Medulla oblongata (tissue), 1 donor: ENCODE measurements at regions not wholly inside any gene's neighbourhood (a gene's known extent, or its start where the extent isn't known, plus 50 kb on each side); places are given as distances from the start of the nearest gene placed in this dataset.
"Not testable (repeated sequence)": the region's sequence is repeated elsewhere in the genome, so short reads cannot be mapped to it uniquely, and the experiment has no call there.

Experiments used
- DNase-seq: peaks from one replicate; pipeline ENCODE4 v3.0.0-alpha.2; 2015; ENCODE audit errors: extremely low spot score

DNA sequence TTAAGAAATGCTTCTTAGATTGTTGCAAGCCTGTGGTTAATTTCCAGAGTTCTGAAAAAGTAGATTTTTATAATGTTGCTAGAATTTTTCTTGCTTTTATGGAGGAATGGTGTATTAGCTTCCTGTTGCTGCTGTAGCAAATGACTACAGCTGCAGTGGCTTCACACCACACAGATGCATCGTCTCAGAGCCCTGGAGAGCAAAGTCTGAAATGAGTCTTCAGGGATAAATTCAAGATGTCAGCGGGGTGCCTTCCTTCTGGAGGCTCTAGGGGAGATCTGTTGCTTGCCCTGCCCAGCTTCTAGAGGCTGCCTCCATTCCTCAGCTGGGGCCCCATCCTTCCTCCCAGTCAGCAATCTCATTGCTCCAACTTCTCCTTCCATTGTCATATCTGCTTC lies 187.8 kb downstream of the ZNF516 start:
- DNase-seq, result no peak

DNA sequence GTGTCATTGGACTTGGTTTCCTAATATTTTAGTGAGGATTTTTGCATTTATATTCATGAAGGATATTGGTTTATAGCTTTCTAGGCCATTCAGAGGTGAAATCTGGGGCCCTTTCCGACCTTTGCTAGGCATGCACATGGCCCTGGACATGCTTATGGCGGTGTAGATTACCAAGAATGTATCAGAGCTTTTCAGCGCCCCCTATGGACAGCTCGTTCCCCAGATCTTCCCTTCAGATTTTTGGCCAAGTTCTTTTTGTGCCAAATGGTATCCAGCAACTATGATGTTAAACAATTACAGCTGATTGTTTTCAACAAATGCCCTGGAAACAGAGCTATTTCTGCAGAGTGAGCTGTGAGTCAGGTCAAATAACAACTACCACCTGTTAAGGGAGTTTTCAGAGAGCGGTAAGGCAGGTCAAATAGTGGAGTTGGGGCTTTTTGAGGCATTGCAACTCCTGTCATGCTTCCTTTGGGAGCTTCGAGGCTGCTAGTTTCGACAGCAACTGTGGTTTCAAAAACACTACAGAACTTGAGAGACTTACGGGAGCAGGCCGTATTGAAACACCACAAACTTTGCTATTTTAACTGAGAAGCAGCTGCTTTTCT lies 188.3 kb downstream of the ZNF516 start:
- DNase-seq, result no peak

DNA sequence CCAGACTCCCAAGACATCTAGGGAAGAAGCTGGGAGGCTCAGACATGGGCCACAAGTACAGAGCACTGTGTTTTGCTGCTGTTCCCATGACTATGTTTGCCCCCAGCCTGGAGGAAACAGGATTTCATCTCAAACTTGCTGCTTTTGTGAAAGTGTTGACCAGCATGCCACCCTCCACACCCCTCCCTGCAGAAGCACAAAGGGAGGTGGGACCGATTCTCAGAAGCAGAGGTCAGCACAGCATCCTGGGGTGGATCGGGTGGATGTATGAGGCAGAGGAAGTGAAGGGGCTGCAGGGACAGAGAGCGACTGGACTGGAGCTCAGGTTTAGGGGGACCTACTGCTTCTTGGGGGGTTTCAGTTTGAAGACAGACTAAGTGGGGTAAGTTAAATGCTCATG lies 209.2 kb downstream of the ZNF516 start:
- DNase-seq, result no peak

DNA sequence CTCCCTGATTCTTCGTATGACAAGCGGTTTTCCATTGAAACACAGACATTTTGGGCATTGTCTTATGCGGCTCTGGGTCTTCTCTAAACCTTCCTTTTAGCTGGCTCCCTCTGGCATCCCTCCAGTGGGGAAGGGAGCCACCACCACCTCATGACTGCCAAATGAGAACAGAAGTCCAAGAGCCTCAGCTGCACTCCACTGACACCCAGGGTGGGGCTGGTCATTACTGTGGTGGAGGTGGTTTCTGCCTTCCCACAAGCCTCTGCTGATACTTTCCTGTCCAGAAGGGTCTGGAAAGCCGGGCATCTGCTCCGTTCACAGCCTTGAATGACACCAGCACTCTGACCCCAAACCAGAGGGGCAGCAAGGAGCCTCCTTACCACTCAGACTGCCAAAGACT lies 213.5 kb downstream of the ZNF516 start:
- no peak for DNase-seq

DNA sequence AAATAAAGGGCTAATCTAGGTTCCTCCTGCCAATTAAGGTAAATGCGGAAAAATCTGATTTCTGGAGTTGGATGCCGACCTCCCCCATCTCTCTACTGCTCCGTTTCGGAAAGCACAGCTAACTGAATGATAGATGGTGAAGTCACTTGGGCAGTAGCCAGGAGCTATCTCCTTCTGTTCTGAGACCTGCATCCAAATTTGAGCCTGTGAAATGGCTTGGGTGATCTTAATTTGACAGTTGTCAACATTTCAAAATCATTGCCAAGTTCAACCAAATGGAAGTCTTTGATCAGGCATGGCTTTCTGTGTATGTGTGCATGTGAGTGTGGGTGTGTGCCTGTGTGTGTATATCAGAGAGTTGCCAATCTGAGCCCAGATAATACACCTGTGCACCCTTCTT lies 217.2 kb downstream of the ZNF516 start:
- DNase-seq, result no peak

DNA sequence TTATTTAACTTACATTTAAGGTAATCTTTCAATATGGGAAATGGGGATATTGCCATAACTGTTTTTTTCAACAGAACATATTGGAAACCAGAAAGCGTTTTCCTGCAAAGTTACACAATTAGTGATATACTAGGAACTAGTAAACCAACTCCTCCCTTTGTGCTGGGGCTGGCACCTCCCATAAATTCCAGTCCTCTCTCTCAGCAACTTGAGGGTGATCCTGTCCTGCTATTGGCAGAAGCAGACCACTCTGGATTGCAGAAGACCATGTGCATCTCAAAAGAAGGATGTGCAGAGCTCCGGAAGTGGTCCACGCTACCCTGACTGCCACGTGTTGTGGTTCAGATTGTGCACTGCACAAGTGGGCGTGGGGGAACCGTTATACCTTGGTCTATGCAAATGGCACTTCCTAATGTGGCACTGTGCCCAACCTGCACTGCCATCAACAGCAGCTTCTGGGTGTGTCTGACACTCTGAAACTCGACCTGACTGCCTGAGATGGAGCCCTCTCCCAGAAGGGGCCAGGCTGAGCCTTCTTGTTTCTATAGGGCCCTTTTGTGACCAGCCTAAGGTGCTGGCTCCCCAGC lies 219.2 kb downstream of the ZNF516 start:
- DNase-seq, result no peak

DNA sequence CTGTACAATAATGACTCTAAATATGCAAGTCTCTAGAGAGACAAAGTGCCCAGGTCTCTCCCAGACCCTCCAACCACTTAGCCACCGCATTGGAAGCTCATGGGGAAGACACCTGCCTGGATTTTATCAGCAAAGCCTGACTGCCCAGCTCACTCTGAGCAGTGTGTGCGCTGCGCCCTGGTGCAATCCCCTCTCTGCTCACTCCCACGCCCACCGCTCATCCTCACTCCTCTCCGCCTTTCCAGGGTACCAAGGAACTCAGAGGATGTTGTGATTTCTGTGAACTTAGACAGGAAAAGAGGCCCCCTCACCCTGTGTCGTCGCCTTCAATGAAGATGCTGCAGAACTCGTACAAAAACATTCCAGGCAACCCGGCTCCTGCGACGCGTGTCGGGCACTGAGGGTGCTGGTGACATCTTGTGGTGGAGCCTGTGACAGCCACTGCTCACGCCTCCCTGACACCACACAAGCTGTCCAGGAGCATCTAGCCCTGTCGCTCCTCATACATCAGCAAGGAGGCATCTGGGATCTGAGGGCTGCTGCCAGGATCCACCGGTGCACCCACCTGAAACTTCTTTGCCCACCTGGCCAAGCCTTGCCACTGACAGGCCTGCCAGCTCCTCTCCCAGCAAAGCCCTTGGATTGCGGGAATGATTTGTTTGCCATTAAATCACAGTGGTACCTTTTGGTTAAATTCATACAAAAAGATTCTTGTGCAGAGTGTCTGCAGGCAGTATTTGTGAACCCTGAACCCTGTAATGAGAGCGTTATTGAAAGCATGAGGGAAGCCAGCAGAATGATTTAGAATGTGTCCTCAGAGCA lies 220.4 kb downstream of the ZNF516 start:
- DNase-seq, result peak; percentile 38

DNA sequence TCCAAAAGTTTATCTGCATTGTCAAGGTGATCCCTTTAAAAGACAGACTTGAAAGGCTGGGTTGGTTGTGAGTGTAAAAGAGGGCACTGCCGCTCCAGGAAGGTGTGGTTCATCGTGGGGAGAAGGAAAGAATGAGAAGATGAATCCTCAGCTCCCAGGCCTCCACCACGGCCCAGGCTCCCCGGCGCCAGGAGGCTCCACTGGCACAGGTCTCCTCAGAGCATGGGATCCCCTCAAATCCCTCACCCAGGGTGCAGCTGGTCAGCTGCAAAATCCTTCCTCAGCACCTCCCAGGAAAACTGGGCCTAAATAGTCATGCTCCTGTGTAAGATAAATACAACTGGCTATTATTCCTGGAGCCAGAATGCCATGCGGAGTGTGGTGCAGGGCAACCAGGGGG lies 221.1 kb downstream of the ZNF516 start:
- no peak for DNase-seq

DNA sequence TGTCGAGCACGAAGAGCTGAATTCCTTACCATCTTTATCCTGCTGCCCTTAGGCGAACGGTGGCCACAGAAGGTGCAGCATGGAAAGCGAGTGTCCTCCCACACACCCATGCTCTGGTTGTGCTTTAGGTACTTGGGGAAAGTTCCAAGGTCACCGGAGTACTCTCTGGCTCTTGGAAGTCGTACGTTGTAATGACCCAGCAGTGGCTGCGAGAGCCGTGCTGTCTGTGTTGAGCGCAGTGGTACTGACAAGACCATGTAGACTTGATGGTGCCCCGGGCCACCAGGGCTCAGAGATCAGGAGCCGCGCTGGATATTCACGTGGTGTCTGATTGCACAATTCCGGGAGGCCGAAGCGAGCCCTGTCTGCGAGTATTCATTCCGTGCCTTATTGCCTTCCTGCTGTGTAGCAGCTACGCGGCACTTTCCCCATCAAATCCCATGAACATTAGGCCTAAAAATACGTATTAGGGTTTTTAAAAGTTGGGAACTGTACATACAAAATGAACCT lies 222.0 kb downstream of the ZNF516 start:
- DNase-seq, result no peak

DNA sequence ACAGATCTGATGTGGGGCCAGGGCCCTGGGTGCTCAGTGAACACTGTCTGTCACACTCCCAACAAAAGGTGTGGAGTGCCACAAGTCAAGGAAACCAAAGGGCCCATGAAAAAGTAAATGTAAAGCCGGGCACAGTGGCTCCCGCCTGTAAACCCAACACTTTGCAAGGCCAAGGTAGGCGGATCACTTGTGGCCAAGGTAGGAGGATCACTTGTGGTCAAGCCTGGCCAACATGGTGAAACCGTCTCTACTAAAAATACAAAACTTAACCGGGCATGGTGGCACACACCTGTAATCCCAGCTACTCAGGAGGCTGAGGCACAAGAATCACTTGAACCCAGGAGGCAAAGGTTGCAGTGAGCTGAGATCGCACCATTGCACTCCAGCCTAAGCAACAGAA lies 227.6 kb downstream of the ZNF516 start:
- DNase-seq, result not testable (repeated sequence)

DNA sequence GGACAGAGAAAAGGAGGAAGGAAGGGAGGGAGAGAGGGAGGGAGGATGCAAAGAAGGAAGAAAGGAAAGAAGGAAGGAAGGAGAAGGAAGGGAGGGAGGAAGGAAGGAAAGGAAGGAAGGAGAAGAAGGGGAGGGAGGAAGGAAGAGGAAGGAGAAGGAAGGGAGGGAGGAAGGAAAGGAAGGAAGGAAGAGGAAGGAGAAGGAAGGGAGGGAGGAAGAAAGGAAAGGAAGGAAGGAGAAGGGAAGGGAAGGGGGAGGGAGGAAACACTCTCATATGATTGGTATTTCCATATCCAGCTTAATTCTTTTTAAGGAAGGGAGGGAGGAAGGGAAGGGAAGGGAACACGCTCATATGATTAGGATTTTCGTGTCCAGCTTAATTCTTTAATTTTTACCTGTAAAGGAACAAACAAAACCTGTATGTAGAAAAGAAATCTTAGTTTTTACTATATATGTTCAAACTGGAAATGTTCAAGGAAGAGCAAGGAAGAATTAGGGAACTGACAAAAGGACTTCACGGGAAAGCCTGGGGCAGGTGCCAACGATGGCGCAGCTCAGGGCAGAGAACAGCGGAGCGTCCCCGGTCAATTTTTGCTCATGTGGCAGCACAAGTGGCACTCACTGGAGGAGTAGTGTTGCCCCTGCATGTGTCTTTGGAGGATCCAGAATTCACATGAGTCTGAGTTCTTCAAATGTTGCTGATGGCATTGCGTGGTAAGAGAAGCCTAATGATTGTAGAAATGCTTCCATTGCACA lies 228.6 kb downstream of the ZNF516 start:
- no peak for DNase-seq

DNA sequence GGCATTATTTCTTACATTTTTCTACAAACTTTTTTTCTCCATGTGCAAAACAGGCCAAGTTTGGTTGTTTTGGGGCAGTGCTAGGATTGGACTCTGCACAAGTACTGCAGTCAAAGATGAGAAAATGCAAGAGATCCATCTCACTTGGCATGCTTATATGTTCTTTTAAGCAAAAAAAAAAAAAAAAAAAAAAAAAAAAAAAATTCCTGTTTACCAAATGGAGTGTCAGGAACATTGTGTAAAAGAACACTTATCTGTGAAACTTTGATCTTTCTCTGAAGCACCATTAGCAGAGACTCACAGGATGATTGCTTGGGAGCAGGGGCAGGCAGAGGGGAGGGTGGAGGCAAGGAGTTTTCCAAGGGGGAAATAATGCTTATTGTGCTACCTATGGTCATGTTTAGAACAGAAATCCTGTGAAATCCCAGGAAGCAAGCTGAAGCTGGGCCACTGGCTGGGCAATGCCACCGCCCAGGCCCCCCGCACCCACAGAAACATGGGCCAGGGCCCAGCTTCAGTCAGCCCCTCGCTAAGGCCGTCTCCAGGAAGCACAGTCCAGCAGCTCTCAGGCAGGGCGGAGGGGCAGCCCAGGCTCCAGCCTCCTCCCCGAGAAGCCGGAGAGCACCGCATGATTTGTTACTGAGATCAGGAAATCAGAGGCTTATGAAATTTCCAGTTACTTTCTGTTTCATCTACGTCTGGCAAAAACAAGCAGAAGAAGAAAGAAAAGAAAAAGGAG lies 229.4 kb downstream of the ZNF516 start:
- DNase-seq, result no peak

DNA sequence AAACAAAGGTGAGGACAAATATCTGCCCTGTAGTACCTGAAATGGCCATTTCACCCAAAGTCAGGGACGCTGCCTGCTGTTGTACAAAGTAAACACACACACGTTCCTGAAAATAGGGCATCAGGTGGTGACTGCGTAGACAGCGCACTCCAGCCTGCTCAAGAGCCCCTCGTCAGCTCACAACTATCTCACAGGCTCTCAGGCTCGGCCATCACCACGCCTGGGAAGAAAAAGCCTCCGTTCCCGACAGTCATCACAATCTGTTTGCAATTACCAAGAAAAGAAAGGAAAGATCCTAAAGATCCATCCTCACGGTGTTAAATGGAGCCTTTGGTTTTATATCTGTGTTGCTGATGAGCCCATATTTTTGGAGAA lies 230.2 kb downstream of the ZNF516 start:
- no peak for DNase-seq

DNA sequence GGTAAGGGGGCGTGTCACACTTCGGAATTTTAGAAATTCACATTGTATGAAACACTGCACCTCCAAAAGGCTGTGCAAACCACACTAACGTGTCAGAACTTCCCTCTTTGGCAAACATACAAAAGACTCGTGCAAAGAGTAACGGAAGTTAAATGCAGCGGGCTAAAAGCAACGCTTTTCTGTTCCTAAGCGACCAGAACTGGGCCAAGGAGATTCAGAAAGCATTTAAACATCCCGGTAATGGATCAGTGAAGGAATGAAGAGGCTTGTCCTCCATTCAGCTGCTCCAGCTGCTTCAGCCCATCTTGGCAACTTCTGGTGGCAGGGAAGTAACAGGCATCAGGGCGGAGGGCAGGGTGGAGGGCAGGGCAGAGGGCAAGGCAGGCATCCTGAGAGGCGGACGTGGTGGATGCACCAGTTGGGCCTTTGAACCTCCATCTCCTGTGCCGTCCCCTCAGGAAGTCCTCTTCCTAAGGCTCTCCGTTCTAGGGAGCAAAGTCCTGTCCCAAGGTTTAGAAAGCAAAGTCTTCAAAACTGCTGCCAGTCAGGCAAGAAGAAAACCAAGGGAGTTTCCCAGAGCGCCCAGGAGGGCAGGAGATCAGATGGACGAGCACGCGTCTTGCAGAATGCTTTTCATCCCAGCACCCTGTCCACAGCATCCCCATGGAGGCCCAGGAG lies 230.7 kb downstream of the ZNF516 start:
- DNase-seq, result no peak

DNA sequence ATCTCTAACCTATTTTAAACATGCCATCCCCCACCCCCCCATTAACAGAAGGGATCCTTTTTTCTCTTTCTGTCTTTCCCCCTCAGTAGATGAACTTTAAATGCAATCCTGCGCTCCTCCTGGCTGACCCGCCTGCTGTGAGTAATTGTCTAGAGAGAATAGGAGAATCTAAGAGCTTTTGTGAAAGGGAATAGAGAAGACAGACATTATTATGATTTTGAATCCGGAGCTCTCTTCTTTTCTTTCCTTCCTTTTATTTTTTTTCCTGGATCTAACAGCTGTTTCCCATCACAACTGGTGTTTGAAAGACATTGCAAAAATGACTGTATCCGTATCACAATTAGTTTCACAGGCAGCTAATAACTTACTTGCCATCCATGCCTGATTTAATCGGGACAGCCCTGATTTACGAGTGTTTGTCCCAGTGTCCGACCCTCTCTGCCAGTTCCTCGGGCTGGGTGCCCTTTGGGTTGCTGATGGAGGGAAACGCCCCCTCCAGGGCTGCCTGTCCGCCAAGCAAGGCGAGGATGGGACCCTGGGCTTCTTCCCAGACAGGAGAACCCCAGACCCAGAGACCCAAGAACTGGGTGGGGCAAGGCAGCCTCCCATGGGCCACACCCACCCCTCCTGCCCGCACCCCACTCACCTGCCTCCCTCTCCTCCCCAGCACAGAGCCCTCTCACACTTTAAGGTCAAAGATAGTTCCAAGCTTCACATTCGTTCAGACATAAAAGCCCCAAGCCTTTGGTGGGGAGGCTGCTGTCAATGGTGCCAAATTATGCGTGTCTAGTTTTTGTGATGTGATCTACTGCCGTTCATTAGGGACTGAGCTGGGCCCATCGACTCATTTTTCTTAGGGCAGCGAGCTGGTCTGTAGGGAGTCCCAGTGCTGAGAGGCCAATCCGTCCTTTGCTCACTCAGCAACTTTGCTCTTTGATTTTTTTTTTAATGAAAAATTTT lies 231.7 kb downstream of the ZNF516 start:
- no peak for DNase-seq

DNA sequence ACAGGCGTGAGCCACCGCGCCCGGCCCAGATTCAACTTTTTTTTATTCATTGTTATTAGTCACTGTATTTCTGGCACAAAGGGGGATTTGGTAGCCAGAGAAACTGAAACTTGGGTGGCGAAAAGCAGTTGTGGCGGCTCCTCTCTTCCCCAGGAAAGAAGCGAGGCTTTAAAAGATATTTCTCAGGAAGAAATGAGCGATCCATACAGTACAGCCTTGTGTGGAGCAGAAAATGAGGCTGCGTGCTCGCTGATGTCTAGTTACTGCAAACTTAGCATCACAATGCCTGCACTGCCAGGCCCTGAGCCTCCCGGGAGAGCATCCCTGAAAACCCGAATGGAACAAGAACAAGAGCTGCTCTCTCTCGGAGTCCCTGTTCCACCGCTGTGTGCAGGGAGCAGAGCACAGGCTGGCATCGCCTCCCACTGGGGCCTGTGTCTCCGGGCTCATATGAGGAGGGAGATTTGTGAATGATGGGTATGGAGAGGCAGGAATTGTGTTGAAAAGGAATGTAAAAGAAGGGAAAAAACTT lies 234.0 kb downstream of the ZNF516 start:
- DNase-seq, result peak; percentile 75

DNA sequence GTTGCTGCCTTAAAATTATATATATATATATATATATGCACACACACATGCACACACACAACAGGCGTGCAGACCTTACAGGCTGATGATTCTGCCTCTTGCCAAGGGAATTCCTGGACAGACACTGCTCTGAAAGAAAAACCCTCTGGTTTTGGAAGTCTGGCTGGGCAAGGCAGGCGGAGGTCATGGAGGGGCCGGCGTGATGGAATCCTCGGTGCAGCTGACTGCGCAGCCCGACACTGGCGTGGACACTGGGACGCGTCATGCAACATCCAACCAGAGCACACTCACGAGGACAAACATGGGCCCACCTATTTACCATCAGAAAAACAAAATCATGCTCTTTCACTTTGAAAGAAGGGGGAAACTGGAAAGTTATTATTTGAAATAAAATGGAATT lies 235.3 kb downstream of the ZNF516 start:
- DNase-seq, result no peak

DNA sequence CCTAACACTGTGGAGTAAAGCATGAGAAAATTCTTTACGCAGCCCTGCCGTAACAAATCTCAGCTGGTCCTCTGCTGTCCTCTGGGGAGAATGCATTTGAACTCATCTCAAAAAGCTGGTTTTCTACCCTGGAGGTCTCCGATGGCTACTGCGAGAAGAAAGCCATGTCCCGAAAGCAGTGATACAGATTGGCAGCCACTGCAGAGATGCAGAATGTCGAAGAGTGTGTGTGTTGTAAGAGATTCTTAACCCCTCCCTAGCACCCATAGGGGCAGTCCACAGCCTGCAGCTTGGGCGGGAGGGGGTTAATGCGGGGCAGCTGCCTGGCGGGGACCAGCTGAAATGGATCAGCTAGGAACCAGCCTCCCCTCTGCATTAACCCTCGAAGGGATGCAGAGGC lies 235.9 kb downstream of the ZNF516 start:
- DNase-seq, result no peak

DNA sequence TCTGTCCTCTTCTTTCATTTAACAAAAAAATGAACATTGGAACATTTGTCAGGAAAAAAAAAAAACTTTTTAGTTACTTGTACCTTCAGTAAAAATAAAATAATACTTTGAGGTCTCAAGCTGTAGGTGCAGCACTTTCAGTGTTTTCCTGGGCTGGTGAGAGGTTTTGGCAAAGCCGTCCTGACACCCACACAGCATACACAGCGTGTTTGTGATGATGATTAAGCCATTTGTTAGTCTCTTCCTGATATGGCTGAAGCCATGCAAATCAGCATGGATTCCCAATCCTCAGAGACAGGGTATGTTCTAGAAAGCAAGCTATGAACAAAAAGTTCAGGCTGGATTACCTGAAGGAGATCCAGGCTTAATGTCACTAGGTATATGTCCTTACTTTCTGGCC lies 236.8 kb downstream of the ZNF516 start:
- DNase-seq, result no peak
